HepG2 (cell line): ENCODE measurements at regions not wholly inside any gene's neighbourhood (a gene's known extent, or its start where the extent isn't known, plus 50 kb on each side); places are given as distances from the start of the nearest gene placed in this dataset.

Source experiments
- ARID2 ChIP-seq: sonication (generic); formaldehyde crosslinking; IDR thresholded peaks from 2 replicates; pipeline ENCODE4 v1.8.1; 2022; ENCODE audit warnings: mild to moderate bottlenecking, missing genetic modification reagents, borderline replicate concordance
- CTCF ChIP-seq: sonication (generic); formaldehyde crosslinking; IDR thresholded peaks from 2 replicates; pipeline ENCODE4 v1.5.0; 2020; ENCODE audit warnings: mild to moderate bottlenecking, missing genetic modification reagents, moderate library complexity
- TEAD3 ChIP-seq: optimal IDR thresholded peaks from 2 replicates; pipeline ENCODE3; 2016; ENCODE audit warnings: borderline replicate concordance
- ZBTB44 ChIP-seq: sonication (generic); formaldehyde crosslinking; IDR thresholded peaks from 2 replicates; pipeline ENCODE4 v1.4.0; 2020; ENCODE audit warnings: missing genetic modification reagents
- ZNF12 ChIP-seq: sonication (generic); formaldehyde crosslinking; IDR thresholded peaks from 2 replicates; pipeline ENCODE4 v1.5.0; 2020; ENCODE audit warnings: missing genetic modification reagents
- ZNF781 ChIP-seq: sonication (generic); formaldehyde crosslinking; IDR thresholded peaks from 2 replicates; pipeline ENCODE4 v1.5.1; 2020; ENCODE audit warnings: borderline replicate concordance, mild to moderate bottlenecking, missing genetic modification reagents; ENCODE audit errors: not compliant biosample characterization
- ZNF839 ChIP-seq: sonication (generic); formaldehyde crosslinking; IDR thresholded peaks from 2 replicates; pipeline ENCODE4 v1.4.0; 2020; ENCODE audit warnings: missing genetic modification reagents, mild to moderate bottlenecking, borderline replicate concordance

- TF ChIP-seq CTCF (CRISPR knock-in tag) (no peak), ZNF12 (CRISPR knock-in tag) (no peak), ARID2 (CRISPR knock-in tag) (no peak), ZNF839 (CRISPR knock-in tag) (no peak), ZNF781 (CRISPR knock-in tag) (no peak), ZBTB44 (CRISPR knock-in tag) (no peak), TEAD3 (CRISPR knock-in tag) (no peak)
Measured at GRCh38 chr13:26497968-26498511, 59.4 kb upstream of the WASF3 start.
